GM20431 (cell line): ENCODE measurements at regions not wholly inside any gene's neighbourhood (a gene's known extent, or its start where the extent isn't known, plus 50 kb on each side); places are given as distances from the start of the nearest gene placed in this dataset.

ENCODE experiments used
- in situ Hi-C: fragments of 300-500 bp; cut with MseI, MboI; formaldehyde crosslinking; loops from one replicate; pipeline ENCODE4 v1.15.0; 2020; ENCODE audit warnings: low sequenced_read_pairs; ENCODE audit not compliant: unreplicated experiment

GRCh38 chr12:107884769-107885694 lies 110.5 kb downstream of the ASCL4 start:
- in situ Hi-C loops: loop anchor here (10.0 kb wide), 2 partner anchors 120 to 210 kb away; partner anchors contain the start of gene PRDM4

GRCh38 chr12:107888789-107889188 lies 114.3 kb downstream of the ASCL4 start:
- in situ Hi-C loops: loop anchor here (10.0 kb wide), 2 partner anchors 124 to 214 kb away; partner anchors contain the start of gene PRDM4

GRCh38 chr12:107891967-107892366 lies 117.5 kb downstream of the ASCL4 start:
- in situ Hi-C loops: no loop called here

GRCh38 chr12:107894589-107894988 lies 120.1 kb downstream of the ASCL4 start:
- in situ Hi-C loops: no loop called here

GRCh38 chr12:107895966-107896365 lies 121.5 kb downstream of the ASCL4 start:
- in situ Hi-C loops: no loop called here

GRCh38 chr12:107900588-107900987 lies 126.1 kb downstream of the ASCL4 start:
- in situ Hi-C loops: no loop called here

GRCh38 chr12:107903341-107904061 lies 129.0 kb downstream of the ASCL4 start:
- in situ Hi-C loops: no loop called here

GRCh38 chr12:107906707-107907106 lies 132.2 kb downstream of the ASCL4 start:
- in situ Hi-C loops: no loop called here

GRCh38 chr12:107912421-107913004 lies 138.0 kb downstream of the ASCL4 start:
- in situ Hi-C loops: no loop called here

- in situ Hi-C loops: no loop called here
These were observed 140.0 kb downstream of the ASCL4 start for GRCh38 chr12:107914460-107914977.

- in situ Hi-C loops: no loop called here
These were observed 143.7 kb downstream of the ASCL4 start for GRCh38 chr12:107917912-107918800.

- in situ Hi-C loops: no loop called here
These were observed 146.6 kb downstream of the ASCL4 start for GRCh38 chr12:107921062-107921461.

- in situ Hi-C loops: no loop called here
These were observed 150.6 kb downstream of the ASCL4 start for GRCh38 chr12:107925125-107925524.

- in situ Hi-C loops: no loop called here
These were observed 154.9 kb downstream of the ASCL4 start for GRCh38 chr12:107929436-107929835.

GRCh38 chr12:107931761-107932160 lies 157.3 kb downstream of the ASCL4 start:
- in situ Hi-C loops: no loop called here

GRCh38 chr12:107938446-107938845 lies 163.9 kb downstream of the ASCL4 start:
- in situ Hi-C loops: no loop called here

GRCh38 chr12:107948391-107948945 lies 174.0 kb downstream of the ASCL4 start:
- in situ Hi-C loops: no loop called here

- in situ Hi-C loops: no loop called here
These were observed 176.5 kb downstream of the ASCL4 start for GRCh38 chr12:107951024-107951423.

- in situ Hi-C loops: no loop called here
These were observed 173.0 kb upstream of the WSCD2 start for GRCh38 chr12:107955966-107956643.
